WTC11 (cell line): ENCODE measurements at regions not wholly inside any gene's neighbourhood (a gene's known extent, or its start where the extent isn't known, plus 50 kb on each side); places are given as distances from the start of the nearest gene placed in this dataset.

ENCODE experiments used
- CREM ChIP-seq: sonication (generic); formaldehyde crosslinking; IDR thresholded peaks from 2 replicates; pipeline ENCODE4 v1.8.1; 2022; ENCODE audit warnings: mild to moderate bottlenecking, missing genetic modification reagents, moderate library complexity
- CTCF ChIP-seq: fragments of 200-600 bp; IDR thresholded peaks from 2 replicates; pipeline ENCODE4 v1.8.0; 2022; ENCODE audit warnings: antibody characterized with exemption
- EMX1 ChIP-seq: fragments of 250-450 bp; sonication (Bioruptor Pico); IDR thresholded peaks from 2 replicates; pipeline ENCODE4 v1.8.0; 2021; ENCODE audit warnings: mild to moderate bottlenecking
- JUN ChIP-seq: sonication (generic); formaldehyde crosslinking; IDR thresholded peaks from 2 replicates; pipeline ENCODE4 v1.8.0; 2023; ENCODE audit warnings: mild to moderate bottlenecking, missing genetic modification reagents
- NR1H2 ChIP-seq: sonication (generic); formaldehyde crosslinking; IDR thresholded peaks from 2 replicates; pipeline ENCODE4 v1.9.0; 2021; ENCODE audit warnings: mild to moderate bottlenecking, moderate library complexity, missing genetic modification reagents
- RELA ChIP-seq: sonication (generic); formaldehyde crosslinking; IDR thresholded peaks from 2 replicates; pipeline ENCODE4 v1.8.1; 2022; ENCODE audit warnings: missing genetic modification reagents, mild to moderate bottlenecking, borderline replicate concordance
- TP53 ChIP-seq: sonication (generic); formaldehyde crosslinking; IDR thresholded peaks from 2 replicates; pipeline ENCODE4 v1.8.1; 2023; ENCODE audit warnings: mild to moderate bottlenecking, missing genetic modification reagents
- USF1 ChIP-seq: sonication (generic); formaldehyde crosslinking; IDR thresholded peaks from 2 replicates; pipeline ENCODE4 v1.8.0; 2022; ENCODE audit warnings: mild to moderate bottlenecking, missing genetic modification reagents
- ZNF317 ChIP-seq: sonication (generic); formaldehyde crosslinking; IDR thresholded peaks from 2 replicates; pipeline ENCODE4 v1.8.1; 2023; ENCODE audit warnings: low read depth, mild to moderate bottlenecking, moderate library complexity, missing genetic modification reagents, borderline replicate concordance
- ZNF512 ChIP-seq: sonication (generic); formaldehyde crosslinking; IDR thresholded peaks from 2 replicates; pipeline ENCODE4 v1.8.1; 2022; ENCODE audit warnings: missing genetic modification reagents, borderline replicate concordance

GRCh38 chr7:436367-437128, 83.1 kb downstream of the PDGFA start:
- TF ChIP-seq CTCF (no peak), ZNF512 (CRISPR knock-in tag) (no peak), EMX1 (CRISPR knock-in tag) (no peak), CREM (no peak), JUN (CRISPR knock-in tag) (no peak), TP53 (CRISPR knock-in tag) (no peak), USF1 (no peak), ZNF317 (CRISPR knock-in tag) (no peak), RELA (no peak), NR1H2 (no peak)
